RWPE1 (cell line): ENCODE measurements at regions not wholly inside any gene's neighbourhood (a gene's known extent, or its start where the extent isn't known, plus 50 kb on each side); places are given as distances from the start of the nearest gene placed in this dataset.

ENCODE experiments used
- CTCF ChIA-PET: fragments of 350-600 bp; sonication (Branson Sonifier 250); formaldehyde crosslinking; extraction: SDS; loops from one replicate; lab custom pipeline; 2021; lab: Yijun Ruan, JAX
- POLR2A ChIA-PET: fragments of 400-600 bp; formaldehyde crosslinking; extraction: SDS; loops from one replicate; lab custom pipeline; 2020; ENCODE audit warnings: antibody characterized with exemption; ENCODE audit not compliant: low non-redundant PET; lab: Yijun Ruan, JAX
- DNase-seq: peaks from one replicate; pipeline ENCODE4 v3.0.0; 2012; ENCODE audit warnings: low spot score
- H3K27ac ChIP-seq: fragments of 450-650 bp; 2 replicates; pipeline ENCODE4 v1.5.1; 2017
- TF ChIP-seq, protein P1 (sequence below): fragments of 450-650 bp; conservative IDR thresholded peaks from 2 replicates; pipeline ENCODE4 v1.5.1; 2017; ENCODE audit warnings: low read depth, mild to moderate bottlenecking

DNA sequence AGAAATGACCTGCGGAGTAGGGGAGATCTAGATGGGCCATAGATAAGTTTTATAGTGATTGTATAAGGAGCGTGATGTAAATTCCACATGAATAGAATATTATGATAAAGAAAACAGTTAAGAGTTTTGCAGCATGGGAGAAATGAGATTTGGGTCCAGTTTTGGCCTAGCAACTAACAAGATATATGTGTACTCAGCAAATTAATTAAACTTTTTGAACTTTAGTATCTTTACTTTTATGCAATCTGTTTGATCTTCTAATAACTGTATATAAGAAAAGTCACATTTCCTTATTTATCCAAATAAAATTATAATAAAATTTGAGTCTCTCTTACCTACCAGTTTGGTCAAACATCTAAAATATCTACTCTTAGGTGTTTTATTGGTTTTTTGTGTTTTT lies 1011.8 kb upstream of the NCAM2 start:
- no peak overlapping the region for H3K27ac ChIP-seq
- DNase-seq, result no peak
- TF ChIP-seq, protein P1, sequence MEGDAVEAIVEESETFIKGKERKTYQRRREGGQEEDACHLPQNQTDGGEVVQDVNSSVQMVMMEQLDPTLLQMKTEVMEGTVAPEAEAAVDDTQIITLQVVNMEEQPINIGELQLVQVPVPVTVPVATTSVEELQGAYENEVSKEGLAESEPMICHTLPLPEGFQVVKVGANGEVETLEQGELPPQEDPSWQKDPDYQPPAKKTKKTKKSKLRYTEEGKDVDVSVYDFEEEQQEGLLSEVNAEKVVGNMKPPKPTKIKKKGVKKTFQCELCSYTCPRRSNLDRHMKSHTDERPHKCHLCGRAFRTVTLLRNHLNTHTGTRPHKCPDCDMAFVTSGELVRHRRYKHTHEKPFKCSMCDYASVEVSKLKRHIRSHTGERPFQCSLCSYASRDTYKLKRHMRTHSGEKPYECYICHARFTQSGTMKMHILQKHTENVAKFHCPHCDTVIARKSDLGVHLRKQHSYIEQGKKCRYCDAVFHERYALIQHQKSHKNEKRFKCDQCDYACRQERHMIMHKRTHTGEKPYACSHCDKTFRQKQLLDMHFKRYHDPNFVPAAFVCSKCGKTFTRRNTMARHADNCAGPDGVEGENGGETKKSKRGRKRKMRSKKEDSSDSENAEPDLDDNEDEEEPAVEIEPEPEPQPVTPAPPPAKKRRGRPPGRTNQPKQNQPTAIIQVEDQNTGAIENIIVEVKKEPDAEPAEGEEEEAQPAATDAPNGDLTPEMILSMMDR, result no peak
- POLR2A ChIA-PET, result no interaction called here
- CTCF ChIA-PET, result no interaction called here

DNA sequence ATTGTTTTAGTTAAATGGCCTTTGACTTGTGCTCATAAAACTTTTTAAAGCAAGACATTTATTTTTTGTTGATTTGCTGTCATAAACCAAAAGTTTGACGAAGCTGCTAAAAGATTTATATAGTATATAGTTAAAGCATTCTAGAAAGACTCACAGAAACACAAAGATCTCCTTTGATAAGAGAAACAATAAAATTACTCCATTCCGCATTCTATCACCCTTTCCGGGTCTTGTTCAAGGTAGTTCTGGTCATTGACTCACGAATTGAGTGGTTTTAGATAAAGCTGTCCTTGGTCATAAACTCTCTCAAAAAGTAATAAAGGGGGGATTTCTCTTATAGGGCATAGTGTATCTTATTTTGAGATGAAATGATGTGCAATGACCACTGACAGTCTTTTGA lies 1010.5 kb upstream of the NCAM2 start:
- H3K27ac ChIP-seq, result no peak overlapping the region
- POLR2A ChIA-PET, result no interaction called here

DNA sequence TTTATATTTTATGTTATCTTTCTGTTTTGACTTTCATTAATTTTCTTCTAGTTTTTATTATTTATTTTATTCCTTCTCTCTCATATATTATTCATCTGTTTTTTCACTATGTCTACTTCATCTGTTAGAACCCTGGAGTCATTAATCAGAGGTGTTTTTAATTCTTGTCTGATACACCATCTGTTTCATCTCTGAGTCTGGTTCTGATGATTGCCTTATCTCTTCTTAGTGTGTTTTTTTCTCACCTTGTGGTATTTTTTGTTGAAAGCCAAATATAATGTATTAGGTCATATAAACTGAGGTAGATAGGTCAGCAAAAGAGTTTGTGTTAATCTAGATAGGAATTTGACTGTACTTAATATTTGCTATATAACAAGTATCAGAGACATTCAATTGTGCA lies 1005.7 kb upstream of the NCAM2 start:
- POLR2A ChIA-PET, result no interaction called here
- CTCF ChIA-PET, result no interaction called here
- H3K27ac ChIP-seq, result no peak overlapping the region
- TF ChIP-seq, protein P1, result no peak
- DNase-seq, result no peak

More for the DNA sequence above, 1010.5 kb upstream of the NCAM2 start:
- no peak for DNase-seq
- TF ChIP-seq, protein P1, result no peak
- CTCF ChIA-PET, result interaction anchor here (0.7 kb wide), 1 partner anchor 1373 kb away, joined by 3 read pairs; no protein-coding TSS in a partner anchor

DNA sequence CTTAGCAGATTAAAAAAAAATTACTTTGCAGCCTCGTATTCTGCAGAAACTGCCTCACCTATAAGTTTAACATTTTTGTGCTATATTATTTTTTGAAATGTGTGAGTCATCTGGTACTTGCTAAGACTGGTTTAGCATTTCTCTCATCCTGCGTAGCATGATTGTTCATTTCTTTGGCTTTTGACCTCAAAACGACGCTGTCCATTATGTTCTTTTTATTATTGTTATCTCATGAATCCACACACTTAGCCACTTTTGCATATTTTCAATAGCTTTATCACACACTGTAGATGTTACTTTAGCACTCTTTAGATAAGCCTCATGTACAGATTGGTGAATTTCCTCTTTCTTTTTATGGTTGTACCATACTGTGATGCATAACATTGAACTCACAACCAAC lies 1004.9 kb upstream of the NCAM2 start:
- ChIA-PET POLR2A (no interaction called here), CTCF (no interaction called here)
- no peak for DNase-seq
- TF ChIP-seq, protein P1, result no peak
- no peak overlapping the region for H3K27ac ChIP-seq

DNA sequence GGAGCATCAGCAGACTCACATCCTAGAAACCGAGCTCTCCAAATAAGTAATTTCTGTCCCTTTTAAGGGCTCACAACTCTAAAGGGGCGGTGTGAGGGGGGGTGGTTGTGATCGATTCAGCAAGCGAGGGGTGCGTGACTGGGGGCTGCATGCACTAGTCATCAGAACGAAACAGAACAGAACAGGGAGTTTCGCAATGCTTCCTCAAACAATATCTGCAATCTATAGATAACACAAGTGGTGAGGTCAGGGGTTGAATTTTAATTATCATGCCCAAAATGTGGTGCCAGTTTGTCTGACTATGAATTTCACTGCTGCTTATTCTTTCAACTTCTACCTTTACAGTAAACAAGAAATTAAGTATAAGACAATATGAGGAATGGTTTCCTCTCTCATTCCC lies 1003.0 kb upstream of the NCAM2 start:
- ChIA-PET POLR2A (no interaction called here), CTCF (no interaction called here)
- DNase-seq, result no peak
- TF ChIP-seq, protein P1, result no peak
- H3K27ac ChIP-seq, result no peak overlapping the region

DNA sequence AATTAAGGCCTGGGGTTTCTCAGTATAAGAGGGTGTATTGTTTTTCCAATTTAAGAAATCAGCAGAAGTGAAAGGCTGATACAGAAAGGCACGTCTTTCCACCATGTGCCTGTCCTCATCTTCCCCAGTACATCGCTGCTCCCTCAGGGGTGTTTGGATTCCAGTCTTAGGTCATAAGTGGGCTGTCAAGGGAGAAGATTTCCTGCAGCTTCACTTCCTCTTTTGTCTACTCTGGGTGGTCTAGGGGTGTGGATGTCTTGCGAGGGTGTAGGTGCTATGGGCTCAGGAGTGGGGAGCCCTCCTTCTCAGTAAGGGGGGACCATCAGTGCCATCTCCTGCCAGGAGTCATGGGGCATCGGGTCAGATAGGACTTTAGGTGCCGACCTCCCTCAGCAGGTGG lies 999.8 kb upstream of the NCAM2 start:
- CTCF ChIA-PET, result no interaction called here
- TF ChIP-seq, protein P1, result no peak
- DNase-seq, result no peak
- POLR2A ChIA-PET, result no interaction called here
- no peak overlapping the region for H3K27ac ChIP-seq
